ENCODE measurements at regions not wholly inside any gene's neighbourhood (a gene's known extent, or its start where the extent isn't known, plus 50 kb on each side); places are given as distances from the start of the nearest gene placed in this dataset.
"Not testable (repeated sequence)": the region's sequence is repeated elsewhere in the genome, so short reads cannot be mapped to it uniquely, and the experiment has no call there.

DNA sequence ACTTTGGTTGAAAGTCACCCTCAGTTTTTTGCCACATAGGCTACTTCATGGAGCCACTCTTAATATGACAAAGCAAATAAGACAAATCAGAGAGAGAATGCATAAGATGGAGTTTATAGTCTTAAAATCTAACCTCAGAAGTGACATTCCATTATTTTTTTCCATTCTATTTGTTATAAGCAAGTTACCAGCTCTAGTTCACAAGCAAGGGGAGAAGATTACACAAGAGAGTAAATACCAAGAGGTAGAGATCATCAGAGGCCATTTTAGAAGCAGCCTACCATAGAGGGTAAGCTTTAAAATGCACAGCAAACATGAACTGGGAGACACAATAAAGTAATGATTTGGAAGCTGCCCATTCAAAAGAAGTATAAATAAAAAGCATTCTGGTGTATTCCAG, 651.3 kb upstream of the MEF2C start:
- no peak for DNase-seq

GRCh38 chr5:89524785-89525184, 641.8 kb upstream of the MEF2C start:
- DNase-seq, result no peak

DNA sequence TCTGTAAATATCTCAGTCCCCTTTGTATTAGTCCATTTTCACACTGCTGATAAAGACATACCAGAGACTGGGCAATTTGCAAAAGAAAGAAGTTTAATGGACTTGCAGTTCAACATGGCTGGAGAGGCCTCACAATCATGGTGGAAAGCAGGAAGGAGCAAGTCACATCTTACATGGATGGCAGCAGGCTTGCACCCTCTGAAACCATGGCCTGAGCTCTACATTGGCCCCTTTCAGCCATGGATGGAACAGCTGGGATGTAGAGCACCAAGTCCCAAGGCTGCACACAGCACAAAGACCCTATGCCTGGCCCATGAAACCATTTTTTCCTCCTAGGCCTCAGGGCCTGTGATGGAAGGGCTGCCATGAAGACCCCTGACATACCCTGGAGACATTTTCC, 640.9 kb upstream of the MEF2C start:
- DNase-seq, result not testable (repeated sequence)

DNA sequence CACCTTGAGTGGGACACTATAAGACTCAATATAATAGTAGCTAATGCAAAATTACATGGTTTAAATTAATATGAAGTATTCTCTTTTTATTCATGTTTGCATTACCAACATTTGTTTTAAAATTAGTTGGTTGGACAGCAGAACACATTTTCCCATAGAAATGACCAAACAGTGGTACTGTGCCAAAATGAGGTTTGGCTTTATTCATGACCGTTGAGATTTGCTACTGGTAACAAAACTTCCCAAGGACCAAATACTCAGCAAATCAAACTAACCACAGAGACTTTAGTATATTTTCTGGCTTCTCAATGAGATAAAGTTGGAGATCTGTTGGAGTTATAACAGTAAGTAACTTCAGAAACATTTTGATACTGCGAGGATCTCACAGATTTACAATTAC, 637.8 kb upstream of the MEF2C start:
- DNase-seq, result no peak

DNA sequence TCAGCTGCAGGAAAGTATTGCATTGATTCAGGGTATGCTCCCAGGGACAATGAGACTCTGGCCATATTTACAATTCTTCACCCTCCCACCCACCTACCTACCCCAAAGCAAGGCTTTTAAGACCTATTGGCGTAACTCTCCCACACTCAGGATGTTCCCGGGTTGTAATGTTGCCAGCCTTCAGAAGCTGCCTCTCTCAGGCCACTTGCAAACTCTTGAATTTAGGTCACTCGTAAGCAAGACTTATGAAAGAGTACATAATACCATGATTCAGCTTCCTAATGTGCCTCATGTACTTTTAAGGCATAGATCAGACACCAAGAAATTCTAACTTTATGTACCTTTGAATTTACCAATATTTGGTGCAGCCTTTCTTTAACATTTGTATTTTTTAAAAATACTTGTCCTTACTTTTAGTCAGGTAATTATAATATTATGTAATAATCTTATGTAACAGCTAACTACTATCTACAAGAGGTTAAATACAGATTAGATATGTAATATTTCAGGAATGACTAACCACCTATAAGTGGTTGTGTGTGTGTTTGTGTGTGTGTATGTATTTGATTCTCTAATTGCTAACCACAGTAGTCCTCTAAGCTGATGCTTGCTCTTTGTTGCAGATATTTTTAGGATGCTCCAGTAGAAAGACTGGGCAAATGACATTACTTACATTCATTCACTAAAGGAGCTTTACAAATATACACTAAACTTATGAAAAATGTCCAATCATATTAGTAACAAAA, 630.5 kb upstream of the MEF2C start:
- DNase-seq, result no peak

DNA sequence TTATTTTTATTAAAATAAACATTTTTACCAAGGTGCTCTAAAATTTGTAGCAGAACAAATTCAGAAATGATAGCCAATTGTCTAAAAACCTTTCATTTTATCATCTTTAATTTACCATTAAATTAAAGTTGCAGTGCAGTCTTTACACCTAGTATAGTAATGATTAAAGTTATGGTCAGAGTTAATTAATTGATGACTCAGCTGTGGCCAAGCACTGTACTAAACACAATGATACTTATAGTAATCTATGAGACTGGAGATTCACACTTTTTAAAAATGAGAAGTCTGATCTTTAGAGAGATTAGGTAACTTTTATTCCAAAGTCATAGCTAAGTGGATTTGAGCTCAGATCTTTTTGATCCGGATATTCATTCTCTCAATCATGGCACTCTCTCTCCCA, 621.1 kb upstream of the MEF2C start:
- DNase-seq, result no peak

DNA sequence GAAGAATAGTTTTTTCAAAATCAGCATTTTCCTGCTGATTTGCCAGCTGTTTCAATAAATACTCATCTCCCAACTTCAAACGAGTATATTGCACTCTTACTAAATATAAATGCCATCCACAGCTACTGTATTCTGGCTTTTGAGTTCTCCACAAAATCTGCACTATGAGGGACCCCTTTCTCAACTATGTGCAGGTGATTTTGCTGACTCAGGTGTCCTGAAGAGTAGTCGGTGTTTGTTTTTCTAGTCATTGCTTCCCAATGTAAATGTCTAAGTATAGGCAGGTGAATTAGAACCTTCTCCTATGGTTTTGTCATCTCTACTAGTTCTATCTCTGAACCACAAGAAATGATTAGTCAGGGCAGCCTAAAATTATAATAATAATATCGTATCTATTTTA, 616.8 kb upstream of the MEF2C start:
- no peak for DNase-seq

- peak in 1 of 3 experiments; percentile 1 for DNase-seq
These were observed 615.7 kb upstream of the MEF2C start for GRCh38 chr5:89498699-89499098.

GRCh38 chr5:89493414-89493813, 610.4 kb upstream of the MEF2C start:
- DNase-seq, result no peak

GRCh38 chr5:89484962-89485361, 602.0 kb upstream of the MEF2C start:
- no peak for DNase-seq

GRCh38 chr5:89480406-89481007, 597.5 kb upstream of the MEF2C start:
- DNase-seq, result no peak

DNA sequence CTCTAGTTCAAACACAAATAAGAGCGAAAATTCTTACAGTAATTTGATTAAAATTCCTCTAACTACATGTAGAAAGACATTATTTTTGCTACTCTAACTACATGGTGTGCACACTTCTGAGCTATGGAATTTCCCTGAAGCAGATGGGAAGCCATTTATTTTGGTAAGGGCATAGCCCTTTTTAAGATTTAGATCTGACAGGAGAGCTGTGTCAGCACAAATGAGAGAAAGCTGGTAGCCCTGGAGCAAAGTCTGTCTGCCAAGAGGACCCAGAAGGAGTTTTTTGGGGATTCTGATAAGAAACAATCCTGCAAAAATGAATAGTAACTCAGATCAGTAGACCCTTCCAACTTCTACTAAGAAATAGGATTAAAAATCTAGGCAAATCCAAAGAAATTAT, 595.9 kb upstream of the MEF2C start:
- DNase-seq, result no peak

GRCh38 chr5:89473196-89473595, 590.2 kb upstream of the MEF2C start:
- no peak for DNase-seq

DNA sequence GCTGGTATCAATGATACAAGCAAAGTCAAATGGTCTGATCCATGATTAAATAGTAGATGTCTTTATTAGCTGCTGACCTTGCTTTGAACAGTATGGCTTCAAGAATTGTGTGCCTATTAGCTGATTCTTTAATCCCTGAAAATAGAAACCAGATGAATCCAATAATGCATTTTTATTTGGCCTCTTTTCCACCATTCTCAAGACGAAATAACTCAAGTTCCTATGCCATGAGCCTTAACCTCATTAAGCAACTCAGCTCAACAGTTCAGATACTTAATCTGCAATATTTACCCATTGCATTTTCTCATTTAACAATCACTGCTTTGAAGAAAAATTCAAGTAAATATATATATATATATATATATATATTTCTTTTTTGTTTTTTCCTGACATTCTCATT, 588.6 kb upstream of the MEF2C start:
- no peak for DNase-seq

DNA sequence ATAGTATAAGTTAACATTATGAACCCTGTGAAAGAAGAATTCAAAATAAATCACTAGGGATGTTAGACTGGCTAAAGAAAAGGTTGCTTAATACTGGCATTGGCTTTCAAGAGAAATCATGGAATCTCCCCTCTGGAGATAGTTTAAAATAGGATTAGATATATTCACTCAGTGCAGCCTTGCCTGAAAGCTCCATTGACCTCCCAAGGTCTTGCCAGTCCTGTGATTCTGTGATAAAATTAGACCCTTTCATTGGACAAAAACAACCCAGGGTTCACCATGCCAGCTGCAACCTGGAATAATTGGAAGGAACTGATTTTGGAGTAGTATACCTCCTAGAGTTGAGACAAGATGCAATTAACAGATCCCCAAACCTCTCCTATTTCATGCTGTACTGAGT, 588.1 kb upstream of the MEF2C start:
- no peak for DNase-seq

GRCh38 chr5:89470658-89471057, 587.7 kb upstream of the MEF2C start:
- no peak for DNase-seq

- DNase-seq, result no peak
These were observed 575.3 kb upstream of the MEF2C start for GRCh38 chr5:89458332-89458656.

GRCh38 chr5:89457411-89458331, 574.7 kb upstream of the MEF2C start:
- no peak for DNase-seq

GRCh38 chr5:89452081-89452480, 569.1 kb upstream of the MEF2C start:
- DNase-seq, result no peak

DNA sequence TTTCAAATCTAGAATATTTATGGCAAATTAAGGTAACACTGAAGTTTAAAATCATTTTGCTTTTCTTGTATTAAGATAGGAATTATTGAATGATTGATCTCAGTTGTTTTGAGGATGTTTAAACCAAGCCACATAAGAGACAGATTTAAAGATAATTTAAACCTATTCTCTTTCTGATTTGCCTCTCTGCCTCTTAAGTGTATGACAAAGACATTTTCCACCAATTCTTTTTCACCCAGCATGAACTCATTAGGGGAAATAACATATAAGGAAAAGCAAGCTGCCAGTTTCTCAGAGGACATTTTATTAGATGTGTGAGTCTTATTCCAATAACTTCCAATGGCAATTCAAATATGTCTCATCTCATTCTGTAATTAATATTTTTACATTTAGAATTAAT, 568.3 kb upstream of the MEF2C start:
- no peak for DNase-seq

- DNase-seq, result peak in 1 of 3 experiments; percentile 8
These were observed 567.2 kb upstream of the MEF2C start for GRCh38 chr5:89450149-89450538.

- no peak for DNase-seq
These were observed 566.6 kb upstream of the MEF2C start for GRCh38 chr5:89449392-89450148.

GRCh38 chr5:89447027-89447426, 564.0 kb upstream of the MEF2C start:
- no peak for DNase-seq
